NCI-H1417 treated with DMSO at 0.1 percent for 48 hours (cell line): ENCODE measurements at regions not wholly inside any gene's neighbourhood (a gene's known extent, or its start where the extent isn't known, plus 50 kb on each side); places are given as distances from the start of the nearest gene placed in this dataset.
"Not testable (repeated sequence)": the region's sequence is repeated elsewhere in the genome, so short reads cannot be mapped to it uniquely, and the experiment has no call there.

Experiments
- DNase-seq: peaks from one replicate; lab custom pipeline; 2025; lab: John Stamatoyannopoulos, UW

DNA sequence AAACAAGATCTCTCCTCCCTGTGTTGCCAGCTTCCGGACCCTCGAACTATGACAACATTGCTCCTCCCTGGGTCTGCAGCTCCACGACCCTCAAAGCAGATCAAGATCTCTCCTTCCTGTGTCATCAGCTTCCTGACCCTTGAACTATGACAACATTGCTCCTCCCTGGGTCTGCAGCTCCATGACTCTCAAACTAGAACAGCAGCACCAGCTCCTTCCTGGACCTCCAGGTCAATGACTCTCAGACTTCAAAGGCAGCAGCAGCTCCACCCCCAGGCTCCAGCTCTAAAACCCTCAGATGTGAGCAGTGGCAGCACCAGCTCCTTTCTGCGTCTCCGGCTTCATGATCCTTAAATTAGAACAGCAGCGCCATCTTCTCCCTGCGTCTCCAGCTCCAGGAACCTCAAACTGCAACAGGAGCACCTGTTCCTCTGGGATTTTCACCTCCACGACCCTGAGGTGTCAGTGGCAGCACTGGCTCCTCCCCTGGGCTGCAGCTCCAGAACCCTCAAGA is 341.0 kb upstream of the SULF2 start:
- no peak for DNase-seq

DNA sequence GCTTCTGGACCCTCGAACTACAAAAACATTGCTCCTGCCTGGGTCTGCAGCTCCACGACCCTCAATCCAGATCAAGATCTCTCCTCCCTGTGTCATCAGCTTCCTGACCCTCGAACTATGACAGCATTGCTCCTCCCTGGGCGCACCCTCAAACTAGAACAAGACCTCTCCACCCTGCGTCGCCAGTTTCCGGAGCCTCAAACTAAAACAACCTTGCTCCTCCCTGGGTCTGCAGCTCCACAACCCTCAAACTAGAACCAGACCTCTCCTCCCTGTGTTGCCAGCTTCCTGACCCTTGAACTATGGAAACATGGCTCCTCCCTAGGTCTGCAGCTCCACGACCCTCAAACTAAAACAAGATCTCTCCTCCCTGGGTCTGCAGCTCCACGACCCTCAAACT is 339.7 kb upstream of the SULF2 start:
- DNase-seq, result no peak

DNA sequence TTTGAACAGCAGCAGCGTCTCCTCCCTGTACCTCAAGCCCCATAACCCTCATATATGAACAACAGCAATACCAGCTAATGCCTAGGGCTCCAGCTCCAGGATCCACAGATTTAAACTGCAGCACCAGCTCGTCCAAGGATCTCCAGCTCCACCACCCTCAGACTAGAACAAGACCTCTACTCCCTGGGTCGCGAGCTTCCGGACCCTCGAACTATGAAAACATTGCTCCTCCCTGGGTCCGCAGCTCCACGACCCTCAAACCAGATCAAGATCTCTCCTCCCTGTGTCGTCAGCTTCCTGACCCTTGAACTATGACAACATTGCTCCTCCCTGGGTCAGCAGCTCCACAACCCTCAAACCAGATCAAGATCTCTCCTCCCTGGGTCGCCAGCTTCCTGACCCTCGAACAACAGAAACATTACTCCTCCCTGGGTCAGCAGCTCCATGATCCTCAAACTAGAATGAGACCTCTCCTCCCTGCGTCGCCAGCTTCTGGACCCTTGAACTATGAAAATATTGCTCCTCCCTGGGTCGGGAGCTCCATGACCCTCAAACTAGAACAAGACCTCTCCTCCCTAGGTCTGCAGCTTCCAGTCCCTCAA is 339.0 kb upstream of the SULF2 start:
- DNase-seq, result no peak

DNA sequence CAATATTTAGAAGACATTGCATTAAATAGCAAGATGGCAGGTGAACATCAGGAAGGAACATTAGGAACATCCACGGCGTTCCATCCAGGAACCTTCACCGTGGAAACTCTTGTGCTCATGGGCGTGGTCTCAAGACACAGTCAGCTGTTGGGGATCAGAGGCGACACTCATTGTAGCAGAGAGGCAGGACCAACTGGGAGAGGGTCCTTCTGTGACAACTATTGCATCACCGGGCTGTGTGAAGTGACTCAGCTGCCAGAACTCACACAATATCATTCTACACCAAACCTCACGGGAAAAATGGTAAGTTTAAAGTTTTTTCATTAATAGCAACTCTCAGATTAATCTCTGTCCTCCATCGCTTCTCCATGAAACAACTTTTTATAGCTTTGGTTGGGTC is 334.8 kb upstream of the SULF2 start:
- DNase-seq, result no peak

DNA sequence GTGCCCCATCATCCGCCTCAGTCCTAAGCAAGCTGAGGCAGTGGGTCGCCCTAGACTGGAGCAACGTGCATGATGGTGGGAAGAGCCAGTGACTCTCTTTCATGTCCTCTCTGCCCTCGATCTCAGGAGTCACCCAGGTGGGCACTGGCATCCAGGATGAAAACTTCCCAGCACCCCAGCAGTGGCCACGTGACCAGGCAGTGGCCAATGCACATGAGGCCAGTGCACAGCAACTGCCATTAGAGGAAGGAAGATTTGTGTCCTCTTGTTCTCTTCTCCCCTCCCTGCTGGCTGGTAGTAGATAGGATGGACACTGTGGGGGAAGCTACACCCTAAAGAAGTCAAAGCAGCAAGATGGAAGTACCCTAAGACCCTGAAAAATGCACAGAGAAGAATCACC is 334.1 kb upstream of the SULF2 start:
- DNase-seq, result not testable (repeated sequence)

DNA sequence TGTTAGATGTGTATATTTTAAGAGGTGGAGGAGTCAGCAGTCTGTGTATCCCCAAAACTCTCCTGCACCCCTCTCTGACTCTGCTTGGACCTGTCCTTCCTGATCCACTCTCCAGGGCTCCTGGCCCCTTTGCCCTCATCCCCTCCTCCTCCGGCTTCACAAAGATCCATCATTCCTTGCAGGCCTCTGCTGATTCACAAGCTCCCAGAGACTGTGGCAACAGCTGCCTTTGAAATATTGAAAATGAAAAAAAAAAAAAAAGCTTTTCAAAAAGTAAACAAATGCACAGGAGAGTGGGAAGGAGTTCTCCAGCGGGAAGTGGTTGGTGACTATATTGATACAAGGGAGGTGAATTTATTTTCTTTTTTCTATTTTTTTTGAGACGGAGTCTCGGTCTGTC is 330.2 kb upstream of the SULF2 start:
- no peak for DNase-seq

GRCh38 chr20:48107560-48107959 is 322.3 kb upstream of the SULF2 start:
- no peak for DNase-seq

DNA sequence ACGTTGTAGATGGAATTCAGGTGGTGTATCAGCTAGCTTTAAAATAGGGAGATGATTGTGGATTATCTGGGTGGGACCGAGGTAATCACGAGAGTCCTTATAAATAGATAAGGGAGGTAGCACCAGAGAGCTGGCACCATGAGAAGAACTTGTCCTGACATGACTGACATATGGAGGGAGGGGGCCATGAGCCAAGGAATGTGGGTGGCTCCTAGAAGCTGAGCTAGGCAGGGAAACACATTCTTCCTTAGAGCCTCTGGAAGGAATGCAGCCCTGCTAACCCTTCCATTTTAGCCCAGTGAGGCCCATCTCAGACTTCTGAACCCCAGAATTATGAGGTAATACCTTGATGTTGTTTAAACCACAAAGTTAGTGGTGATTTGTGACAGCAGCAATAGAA is 321.1 kb upstream of the SULF2 start:
- no peak for DNase-seq

DNA sequence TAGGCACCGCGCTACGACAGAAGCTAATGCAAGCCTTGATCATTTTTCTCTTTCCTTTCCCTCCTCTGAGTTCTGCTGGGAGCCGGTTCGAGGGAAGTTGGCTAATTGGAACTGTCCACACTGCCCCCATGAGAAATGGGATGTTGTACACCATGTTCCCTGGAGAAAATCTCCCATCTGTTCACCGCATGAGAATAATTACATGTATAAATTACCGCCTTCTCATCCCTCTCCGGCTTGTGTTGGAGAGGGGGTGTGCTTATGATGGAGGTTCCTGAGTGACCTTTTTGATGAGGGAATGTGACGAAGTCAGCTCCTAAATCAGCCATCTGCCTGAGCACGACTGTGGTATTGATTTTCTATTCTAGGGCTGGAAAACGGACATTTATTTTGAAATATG is 320.2 kb upstream of the SULF2 start:
- no peak for DNase-seq

- no peak for DNase-seq
These were observed 317.8 kb upstream of the SULF2 start for GRCh38 chr20:48102931-48103660.

DNA sequence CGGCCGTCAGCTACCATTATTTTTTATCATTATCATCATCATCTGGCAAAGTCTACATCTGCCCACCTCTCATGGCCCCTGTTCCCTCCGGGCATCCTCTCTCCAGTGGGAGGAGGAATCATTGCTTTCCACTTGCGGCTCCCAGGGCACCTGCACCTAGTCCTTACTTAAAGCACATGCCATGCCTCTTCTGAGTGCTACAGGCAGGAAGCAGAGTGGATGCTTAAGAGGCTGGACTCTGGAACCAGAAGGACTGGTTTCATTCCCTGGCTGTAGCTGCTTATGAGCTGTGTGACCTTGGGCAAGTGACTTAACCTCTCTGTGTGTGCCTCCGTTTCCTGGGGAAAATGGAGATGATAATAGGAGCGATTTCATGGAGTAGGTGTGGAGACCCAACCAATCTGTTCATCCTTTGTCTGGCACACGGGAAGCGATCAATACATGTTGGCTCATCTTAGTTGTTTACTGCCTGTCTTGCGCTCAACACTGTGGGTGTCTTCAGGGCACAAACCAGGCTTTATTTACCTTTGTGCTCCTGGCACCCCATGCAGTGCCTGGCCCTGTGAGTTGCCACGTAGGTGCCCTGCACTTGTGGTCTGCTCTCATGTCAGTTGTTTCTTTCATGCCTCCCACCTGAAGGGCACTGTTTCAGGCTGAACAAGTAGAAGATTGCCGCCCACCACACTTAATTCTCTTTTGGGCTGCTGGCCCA is 317.0 kb upstream of the SULF2 start:
- DNase-seq, result no peak

DNA sequence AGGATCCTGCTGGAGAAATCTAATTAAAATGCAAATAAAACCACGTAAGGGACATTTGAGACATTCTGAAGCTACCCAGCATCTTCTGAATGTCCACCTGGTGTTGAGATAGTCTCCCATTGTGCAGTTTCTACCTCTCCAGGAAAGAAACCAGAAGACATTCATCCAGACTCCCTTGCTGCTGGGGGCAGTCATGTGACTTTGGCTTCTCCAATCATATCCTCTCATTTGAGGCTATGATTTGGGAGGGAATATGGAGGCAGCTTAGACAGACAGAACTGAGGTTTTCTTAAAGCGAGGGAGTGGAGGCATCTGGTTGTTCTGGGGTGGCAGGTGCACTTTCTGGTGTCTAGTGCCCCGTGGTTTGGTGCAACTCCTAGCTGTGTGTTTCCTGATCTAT is 315.2 kb upstream of the SULF2 start:
- no peak for DNase-seq

DNA sequence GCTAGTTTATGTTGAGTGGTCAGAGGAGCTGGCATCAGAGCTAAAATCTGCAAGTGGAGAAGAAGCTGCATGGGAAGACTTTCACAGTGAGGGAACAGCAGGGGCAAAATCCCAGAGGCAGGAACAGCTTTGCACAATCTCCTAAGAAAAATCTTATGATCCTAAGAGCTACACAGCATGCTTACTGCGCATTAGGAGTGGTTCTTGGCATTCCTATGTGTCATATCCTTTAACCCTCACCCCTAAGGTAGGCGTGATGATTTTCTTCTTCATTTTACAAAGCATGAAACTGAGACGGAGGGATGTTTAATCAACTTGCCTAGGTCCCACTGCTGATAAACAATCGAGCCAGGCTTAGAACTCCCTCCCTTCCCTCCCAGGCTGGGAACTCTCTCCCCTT is 313.6 kb upstream of the SULF2 start:
- DNase-seq, result no peak

- DNase-seq, result no peak
These were observed 312.8 kb upstream of the SULF2 start for GRCh38 chr20:48098099-48098498.

- no peak for DNase-seq
These were observed 311.9 kb upstream of the SULF2 start for GRCh38 chr20:48096957-48097890.

DNA sequence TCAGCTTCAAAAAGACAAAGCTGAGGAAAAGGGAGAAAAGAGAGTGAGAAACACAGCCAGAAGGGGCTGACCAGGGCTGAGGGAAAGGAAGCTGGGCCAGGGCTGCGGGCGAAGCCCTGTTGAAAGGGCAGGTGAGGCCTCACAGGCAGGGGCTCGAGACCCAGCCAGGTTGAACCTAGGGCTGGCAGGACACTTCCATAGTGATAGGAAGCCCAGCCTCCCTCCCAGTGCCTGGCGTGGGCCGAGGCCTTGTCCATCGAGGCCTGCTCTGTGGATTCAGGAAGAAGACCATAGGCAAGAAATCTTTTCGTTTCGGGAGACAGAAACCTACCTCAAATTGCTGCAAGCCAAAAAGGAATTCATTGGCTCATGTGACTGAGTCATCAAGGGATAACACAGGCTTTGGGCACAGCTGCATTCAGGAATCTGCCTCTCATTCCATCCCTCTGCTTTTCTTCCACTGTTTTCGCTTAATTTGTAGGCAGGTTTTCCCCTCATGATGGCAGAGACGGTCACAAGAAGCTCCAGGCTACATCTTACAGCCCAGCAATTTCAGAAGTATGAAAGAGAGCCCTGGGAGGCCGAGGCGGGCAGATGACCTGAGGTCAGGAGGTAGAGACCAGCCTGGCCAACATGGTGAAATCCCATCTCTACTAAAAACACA is 311.1 kb upstream of the SULF2 start:
- DNase-seq, result no peak

- no peak for DNase-seq
These were observed 309.7 kb upstream of the SULF2 start for GRCh38 chr20:48094944-48095343.

GRCh38 chr20:48094196-48094749 is 309.0 kb upstream of the SULF2 start:
- DNase-seq, result no peak

DNA sequence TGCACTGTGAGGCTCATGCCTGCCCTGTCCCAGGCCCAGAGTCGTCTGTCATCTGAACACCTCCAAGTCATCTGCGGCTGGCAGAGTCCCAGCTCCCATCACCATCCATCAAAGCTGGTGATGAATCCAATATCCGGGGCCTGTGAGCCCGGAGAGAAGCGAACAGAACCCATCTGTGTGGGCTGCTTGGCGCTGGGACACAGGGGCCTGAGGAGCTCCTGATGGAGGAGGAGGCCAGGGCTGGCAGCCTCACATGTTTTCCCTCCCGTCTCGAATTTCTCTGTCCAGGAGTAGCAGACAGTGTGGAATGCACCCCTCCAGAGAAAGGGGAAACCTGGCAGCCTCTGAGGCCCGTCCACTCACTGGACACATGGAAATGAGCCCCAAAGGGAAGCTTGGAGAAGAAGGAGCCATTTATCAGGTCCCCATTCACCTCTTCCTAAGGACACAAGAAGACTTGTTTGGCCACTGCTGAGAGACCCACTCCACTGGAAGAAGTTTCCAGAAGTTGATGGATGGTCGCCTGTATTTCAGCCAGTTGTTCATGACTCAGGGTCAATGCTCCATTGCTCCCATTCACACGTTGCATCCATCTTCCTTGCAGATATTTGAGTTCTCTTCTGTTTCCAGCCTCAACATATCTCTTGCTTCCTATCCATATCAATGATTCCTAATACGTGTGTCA is 307.5 kb upstream of the SULF2 start:
- DNase-seq, result no peak

GRCh38 chr20:48090784-48091183 is 305.5 kb upstream of the SULF2 start:
- DNase-seq, result no peak

DNA sequence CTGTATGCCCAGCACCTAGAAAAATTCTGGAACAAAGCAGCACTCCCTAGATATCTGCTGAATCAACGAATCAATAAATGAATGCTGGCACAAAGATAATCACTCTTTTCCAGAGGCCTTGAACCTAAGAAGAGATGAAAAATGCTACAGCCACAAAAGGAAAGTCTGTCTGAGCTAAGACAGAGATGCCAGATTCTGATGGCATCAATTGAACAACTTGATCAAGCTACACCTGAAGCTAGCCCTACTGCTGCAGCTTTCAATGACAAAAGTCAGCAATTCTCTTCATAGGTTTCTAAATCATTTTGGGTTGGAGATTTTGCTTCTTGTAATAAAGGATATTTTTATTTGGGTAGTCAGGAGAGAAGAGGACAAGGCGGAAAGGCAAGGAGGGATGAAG is 305.0 kb upstream of the SULF2 start:
- DNase-seq, result no peak
